IMR-90 (cell line): ENCODE measurements at regions not wholly inside any gene's neighbourhood (a gene's known extent, or its start where the extent isn't known, plus 50 kb on each side); places are given as distances from the start of the nearest gene placed in this dataset.

Source experiments
- ATAC-seq: fragments of 200-7000 bp; cut with Tn5 transposase; 2 replicates; pipeline ENCODE4 v1.9.1; 2020; ENCODE audit warnings: low read depth, mild to moderate bottlenecking, moderate library complexity
- BruUV-seq: library from RNA; stranded (reverse); fragments of 400-500 nt; replicated peaks from 2 replicates; lab custom pipeline; 2021; lab: Mats Ljungman, UMichigan
- CTCF ChIA-PET: fragments of 300-600 bp; formaldehyde crosslinking; extraction: SDS; loops from one replicate; lab custom pipeline; 2021; ENCODE audit warnings: antibody characterized with exemption; lab: Yijun Ruan, JAX
- POLR2A ChIA-PET: fragments of 300-600 bp; sonication (Branson Sonifier 250); formaldehyde crosslinking; loops from one replicate; lab custom pipeline; 2022; ENCODE audit warnings: antibody characterized with exemption; ENCODE audit not compliant: unreplicated experiment; lab: Charles Lee
- DNase-seq: peaks from one replicate; pipeline ENCODE4 v3.0.0; 2013
- H2AFZ ChIP-seq: replicated peaks from 2 replicates; pipeline ENCODE3; 2013; ENCODE audit warnings: low read length, mild to moderate bottlenecking; ENCODE audit not compliant: poor library complexity
- H2AK5ac ChIP-seq: 2 replicates; pipeline ENCODE4 v1.6.1; 2013; ENCODE audit warnings: low read depth, low read length, inconsistent platforms
- H2AK9ac ChIP-seq: replicated peaks from 2 replicates; pipeline ENCODE3; 2013; ENCODE audit warnings: mild to moderate bottlenecking, low read depth, low read length, moderate library complexity; ENCODE audit not compliant: poor library complexity
- H2BK120ac ChIP-seq: 2 replicates; pipeline ENCODE4 v1.6.1; 2013; ENCODE audit warnings: low read depth, low read length, inconsistent platforms
- H2BK15ac ChIP-seq: 3 replicates; pipeline ENCODE4 v1.6.1; 2013; ENCODE audit warnings: low read depth, low read length, inconsistent platforms
- H2BK20ac ChIP-seq: 2 replicates; pipeline ENCODE4 v1.6.1; 2013; ENCODE audit warnings: low read depth, mild to moderate bottlenecking, inconsistent platforms, low read length, moderate library complexity
- H2BK5ac ChIP-seq: 2 replicates; pipeline ENCODE4 v1.6.1; 2013; ENCODE audit warnings: mild to moderate bottlenecking, low read depth, low read length, inconsistent platforms; ENCODE audit not compliant: poor library complexity, severe bottlenecking
- H3K14ac ChIP-seq: replicated peaks from 2 replicates; pipeline ENCODE4 v1.6.1; 2013; ENCODE audit warnings: low read depth, low read length, inconsistent platforms
- H3K18ac ChIP-seq: 2 replicates; pipeline ENCODE4 v1.6.1; 2013; ENCODE audit warnings: low read depth, low read length, control low read depth
- H3K23ac ChIP-seq: 2 replicates; pipeline ENCODE4 v1.6.1; 2013; ENCODE audit warnings: low read depth, low read length, inconsistent platforms
- H3K27ac ChIP-seq: 2 replicates; pipeline ENCODE4 v1.5.1; 2013; ENCODE audit warnings: mild to moderate bottlenecking, control low read depth, low read length; ENCODE audit not compliant: insufficient read depth
- H3K27me3 ChIP-seq: 2 replicates; pipeline ENCODE4 v1.6.1; 2013; ENCODE audit warnings: low read length; ENCODE audit not compliant: control insufficient read depth, insufficient read depth
- H3K36me3 ChIP-seq: 2 replicates; pipeline ENCODE4 v1.6.1; 2013; ENCODE audit warnings: low read length, mixed read lengths; ENCODE audit not compliant: control insufficient read depth, insufficient read depth
- H3K4ac ChIP-seq: 2 replicates; pipeline ENCODE4 v1.6.1; 2013; ENCODE audit warnings: low read depth, low read length, inconsistent platforms
- H3K4me1 ChIP-seq: 2 replicates; pipeline ENCODE4 v1.6.1; 2013; ENCODE audit warnings: low read length, mixed read lengths; ENCODE audit not compliant: control insufficient read depth, insufficient read depth
- H3K4me2 ChIP-seq: 2 replicates; pipeline ENCODE4 v1.6.1; 2013; ENCODE audit warnings: low read depth, mild to moderate bottlenecking, control low read depth, low read length, moderate library complexity
- H3K4me3 ChIP-seq: 2 replicates; pipeline ENCODE4 v1.5.1; 2013; ENCODE audit warnings: low read depth, mild to moderate bottlenecking, control low read depth, low read length, moderate library complexity; ENCODE audit not compliant: insufficient read depth
- H3K56ac ChIP-seq: 2 replicates; pipeline ENCODE4 v1.6.1; 2013; ENCODE audit warnings: low read length, inconsistent platforms; ENCODE audit not compliant: insufficient read depth; ENCODE audit errors: extremely low read depth
- H3K79me1 ChIP-seq, 2 experiments: 2 replicates each; pipeline ENCODE4 v1.6.1; 2013; ENCODE audit warnings: low read length in 2 of 2, inconsistent platforms in 1 of 2, low read depth in 1 of 2
- H3K9ac ChIP-seq: 2 replicates; pipeline ENCODE4 v1.6.1; 2013; ENCODE audit warnings: low read depth, low read length, control low read depth
- H3K9me1 ChIP-seq: 2 replicates; pipeline ENCODE4 v1.6.1; 2013; ENCODE audit warnings: low read length, inconsistent platforms; ENCODE audit not compliant: insufficient read depth
- H3K9me3 ChIP-seq: 2 replicates; pipeline ENCODE4 v1.6.1; 2013; ENCODE audit warnings: low read length; ENCODE audit not compliant: control insufficient read depth, insufficient read depth
- H4K20me1 ChIP-seq: 2 replicates; pipeline ENCODE4 v1.6.1; 2013; ENCODE audit warnings: low read length, inconsistent platforms; ENCODE audit not compliant: insufficient read depth
- H4K5ac ChIP-seq: 2 replicates; pipeline ENCODE4 v1.6.1; 2013; ENCODE audit warnings: mild to moderate bottlenecking, low read depth, low read length, control low read depth
- H4K8ac ChIP-seq, 2 experiments: 2 replicates each; pipeline ENCODE4 v1.6.1; 2013; ENCODE audit warnings: low read depth in 2 of 2, low read length in 2 of 2, control low read depth in 1 of 2, inconsistent platforms in 1 of 2
- H4K91ac ChIP-seq: 2 replicates; pipeline ENCODE4 v1.6.1; 2013; ENCODE audit warnings: low read depth, low read length, inconsistent platforms; ENCODE audit not compliant: insufficient read depth
- BHLHE40 ChIP-seq: fragments of 150-350 bp; IDR thresholded peaks from 2 replicates; pipeline ENCODE4 v1.6.1; 2016; ENCODE audit warnings: mild to moderate bottlenecking, low read depth, low read length
- CEBPB ChIP-seq: IDR thresholded peaks from 2 replicates; pipeline ENCODE4 v1.6.1; 2012; ENCODE audit warnings: low read depth, low read length, improper control_type of control experiment
- CHD1 ChIP-seq: IDR thresholded peaks from 2 replicates; pipeline ENCODE4 v1.6.1; 2012; ENCODE audit warnings: low read depth, low read length, improper control_type of control experiment
- CTCF ChIP-seq: conservative IDR thresholded peaks from 2 replicates; pipeline ENCODE4 v1.5.1; 2012; ENCODE audit warnings: mild to moderate bottlenecking, low read depth, low read length, improper control_type of control experiment
- ELK1 ChIP-seq: fragments of 150-350 bp; IDR thresholded peaks from 2 replicates; pipeline ENCODE4 v1.6.1; 2016; ENCODE audit warnings: low read depth, mild to moderate bottlenecking, low read length, moderate library complexity, borderline replicate concordance
- FOS ChIP-seq: fragments of 150-350 bp; IDR thresholded peaks from 2 replicates; pipeline ENCODE4 v1.6.1; 2016; ENCODE audit warnings: low read depth, low read length
- MAFK ChIP-seq: IDR thresholded peaks from 2 replicates; pipeline ENCODE4 v1.6.1; 2012; ENCODE audit warnings: low read depth, low read length, improper control_type of control experiment
- MAZ ChIP-seq: IDR thresholded peaks from 2 replicates; pipeline ENCODE4 v1.6.1; 2012; ENCODE audit warnings: low read depth, mild to moderate bottlenecking, low read length, improper control_type of control experiment, moderate library complexity, borderline replicate concordance
- MXI1 ChIP-seq: IDR thresholded peaks from 2 replicates; pipeline ENCODE4 v1.6.1; 2012; ENCODE audit warnings: low read depth, mild to moderate bottlenecking, low read length, moderate library complexity, borderline replicate concordance
- NFE2L2 ChIP-seq: fragments of 150-350 bp; IDR thresholded peaks from 2 replicates; pipeline ENCODE4 v1.6.1; 2016; ENCODE audit warnings: low read depth, mild to moderate bottlenecking, low read length
- POLR2A ChIP-seq: IDR thresholded peaks from 2 replicates; pipeline ENCODE4 v1.6.1; 2012; ENCODE audit warnings: mild to moderate bottlenecking, low read depth, low read length
- RAD21 ChIP-seq: IDR thresholded peaks from 2 replicates; pipeline ENCODE4 v1.6.1; 2012; ENCODE audit warnings: low read length, improper control_type of control experiment
- RCOR1 ChIP-seq: IDR thresholded peaks from 2 replicates; pipeline ENCODE4 v1.6.1; 2012; ENCODE audit warnings: mild to moderate bottlenecking, low read length, improper control_type of control experiment; ENCODE audit not compliant: insufficient replicate concordance
- SMC3 ChIP-seq: fragments of 150-350 bp; IDR thresholded peaks from 2 replicates; pipeline ENCODE4 v1.6.1; 2016; ENCODE audit warnings: low read depth, mild to moderate bottlenecking, antibody characterized with exemption, low read length, moderate library complexity
- USF2 ChIP-seq: fragments of 150-350 bp; IDR thresholded peaks from 2 replicates; pipeline ENCODE4 v1.6.1; 2017; ENCODE audit warnings: mild to moderate bottlenecking, antibody characterized with exemption, low read length, low read depth
- dilution Hi-C: fragments of 300-500 bp; cut with HindIII; formaldehyde crosslinking; loops from one replicate; pipeline ENCODE4 v1.14.3; 2018; ENCODE audit warnings: low sequenced_read_pairs; ENCODE audit not compliant: unreplicated experiment
- in situ Hi-C: fragments of 300-500 bp; cut with MboI; formaldehyde crosslinking; loops from 3 replicates; pipeline ENCODE4 v1.14.3; 2019; ENCODE audit warnings: low sequenced_read_pairs, inconsistent platforms, mixed read lengths
- intact Hi-C: fragments of 100-400 bp; cut with micrococcal nuclease; formaldehyde crosslinking; loops from 2 replicates; pipeline ENCODE4 v1.10.0; 2022

- in situ Hi-C loops (no loop called here), intact Hi-C loops (no loop called here), dilution Hi-C loops (no loop called here)
- no peak overlapping the region for H3K56ac ChIP-seq
- no peak overlapping the region for H3K23ac ChIP-seq
- H3K14ac ChIP-seq, result no peak overlapping the region
- H3K36me3 ChIP-seq, result no peaks in the 10 kb centered on the region
- no peaks in the 10 kb centered on the region for H3K9me1 ChIP-seq
- H3K4me3 ChIP-seq, result no peak overlapping the region
- DNase-seq (no peak), ATAC-seq (no peak)
- H2AK5ac ChIP-seq, result no peak overlapping the region
- H3K4me2 ChIP-seq, result no peak overlapping the region
- H3K4ac ChIP-seq, result no peak overlapping the region
- H3K27ac ChIP-seq, result no peak overlapping the region
- H2AFZ ChIP-seq, result no peak overlapping the region
- H4K91ac ChIP-seq, result no peak overlapping the region
- no peak overlapping the region for H3K9ac ChIP-seq
- no peak for TF ChIP-seq POLR2A
- no peak for TF ChIP-seq MAFK
- TF ChIP-seq MAZ, result no peak
- TF ChIP-seq BHLHE40, result no peak
- no peak for TF ChIP-seq CTCF
- no peak for TF ChIP-seq SMC3
- no peak for TF ChIP-seq RCOR1
- no peak for TF ChIP-seq CHD1
- TF ChIP-seq ELK1, result no peak
- TF ChIP-seq MXI1, result no peak
- TF ChIP-seq FOS, result no peak
- no peak for TF ChIP-seq RAD21
- TF ChIP-seq CEBPB, result no peak
- TF ChIP-seq NFE2L2, result no peak
- no peak for TF ChIP-seq USF2
- H3K9me3 ChIP-seq, result peaks cover 2% of the 10 kb centered on the region; the same call in 1 of the 2 replicates
- no peaks in the 10 kb centered on the region for H3K79me1 ChIP-seq
- no peaks in the 10 kb centered on the region for H3K27me3 ChIP-seq
- ChIA-PET CTCF (no interaction called here), POLR2A (no interaction called here)
- no peak overlapping the region for H4K5ac ChIP-seq
- no peak overlapping the region for H2AK9ac ChIP-seq
- no peak overlapping the region for H3K18ac ChIP-seq
- no peak overlapping the region for H2BK120ac ChIP-seq
- no peak overlapping the region for H2BK20ac ChIP-seq
- no TSS peak for BruUV-seq
- no peaks in the 10 kb centered on the region for H3K4me1 ChIP-seq
- H4K20me1 ChIP-seq, result no peaks in the 10 kb centered on the region
- no peak overlapping the region for H4K8ac ChIP-seq
- H2BK15ac ChIP-seq, result no peak overlapping the region
- no peak overlapping the region for H2BK5ac ChIP-seq
Observed at GRCh38 chr6:68339488-68340131, 295.5 kb upstream of the ADGRB3 start.
